ENCODE measurements at regions not wholly inside any gene's neighbourhood (a gene's known extent, or its start where the extent isn't known, plus 50 kb on each side); places are given as distances from the start of the nearest gene placed in this dataset.

DNA sequence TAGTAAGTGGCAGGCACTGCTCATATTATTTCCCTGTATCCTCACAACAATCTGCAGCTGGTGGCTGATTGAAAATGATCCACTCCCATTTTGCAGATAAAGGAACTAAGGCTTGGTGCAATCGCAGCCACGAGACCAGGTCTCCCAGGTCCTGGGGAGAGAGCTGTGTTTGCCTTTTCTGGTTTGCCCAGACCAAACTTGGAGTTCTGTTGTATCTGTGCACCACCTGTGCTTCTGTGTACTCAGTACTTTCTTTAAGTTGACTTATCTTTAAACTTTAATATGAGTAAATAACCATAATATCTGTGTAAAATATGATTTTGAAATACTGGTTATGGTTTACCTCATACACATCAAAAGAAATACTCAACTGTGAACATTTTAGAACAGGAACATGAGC lies 625.7 kb upstream of the CFAP20DC start:
- TF ChIP-seq SUZ12 (IDR thresholded peaks at IDR 0.05; ENCODE audit: extremely low read depth, insufficient read depth, insufficient read length): no peak
- no peak for TF ChIP-seq YY1 (IDR thresholded peaks at IDR 0.05; ENCODE audit: insufficient read depth, insufficient read length)
